ENCODE measurements at regions not wholly inside any gene's neighbourhood (a gene's known extent, or its start where the extent isn't known, plus 50 kb on each side); places are given as distances from the start of the nearest gene placed in this dataset.

GRCh38 chr2:163248376-163249253, 410.0 kb upstream of the KCNH7 start:
- H3K4me3 ChIP-seq (replicated peaks; ENCODE audit: low read depth, low read length), result no peak overlapping the region
- no peak for TF ChIP-seq CTCF (IDR thresholded peaks at IDR 0.05; ENCODE audit: low read length, missing control alignments)
- no peak for DNase-seq (ENCODE audit: low read depth)

GRCh38 chr2:163247847-163248220, 409.3 kb upstream of the KCNH7 start:
- no peak for DNase-seq (ENCODE audit: low read depth)
- no peak for TF ChIP-seq CTCF (IDR thresholded peaks at IDR 0.05; ENCODE audit: low read length, missing control alignments)
- H3K4me3 ChIP-seq (replicated peaks; ENCODE audit: low read depth, low read length), result no peak overlapping the region

- DNase-seq (ENCODE audit: low read depth), result no peak
- TF ChIP-seq CTCF (IDR thresholded peaks at IDR 0.05; ENCODE audit: low read length, missing control alignments), result no peak
- H3K4me3 ChIP-seq (replicated peaks; ENCODE audit: low read depth, low read length), result no peak overlapping the region
Observed at GRCh38 chr2:163247156-163247846, 408.7 kb upstream of the KCNH7 start.

- no peak for DNase-seq (ENCODE audit: low read depth)
- H3K4me3 ChIP-seq (replicated peaks; ENCODE audit: low read depth, low read length), result no peak overlapping the region
- no peak for TF ChIP-seq CTCF (IDR thresholded peaks at IDR 0.05; ENCODE audit: low read length, missing control alignments)
Observed at GRCh38 chr2:163246135-163246534, 407.6 kb upstream of the KCNH7 start.

GRCh38 chr2:163236553-163236952, 398.0 kb upstream of the KCNH7 start:
- DNase-seq (ENCODE audit: low read depth), result no peak
- no peak for TF ChIP-seq CTCF (IDR thresholded peaks at IDR 0.05; ENCODE audit: low read length, missing control alignments)

GRCh38 chr2:163231666-163232065, 393.1 kb upstream of the KCNH7 start:
- H3K4me3 ChIP-seq (replicated peaks; ENCODE audit: low read depth, low read length), result no peak overlapping the region
- no peak for DNase-seq (ENCODE audit: low read depth)
- no peak for TF ChIP-seq CTCF (IDR thresholded peaks at IDR 0.05; ENCODE audit: low read length, missing control alignments)

More at GRCh38 chr2:163236553-163236952, 398.0 kb upstream of the KCNH7 start:
- no peak overlapping the region for H3K4me3 ChIP-seq (replicated peaks; ENCODE audit: low read depth, low read length)
